ENCODE measurements at regions not wholly inside any gene's neighbourhood (a gene's known extent, or its start where the extent isn't known, plus 50 kb on each side); places are given as distances from the start of the nearest gene placed in this dataset.

- Histone ChIP-seq H3K27me3 (no peaks in the 10 kb centered on the region), H3K27ac (no peak overlapping the region), H3K4me3 (no peak overlapping the region), H3K36me3 (no peaks in the 10 kb centered on the region), H3K9me3 (no peaks in the 10 kb centered on the region), H3K4me1 (no peaks in the 10 kb centered on the region)
- no peak for DNase-seq
- no peak for TF ChIP-seq POLR2A (IDR thresholded peaks at IDR 0.05)
- TF ChIP-seq, protein P1, sequence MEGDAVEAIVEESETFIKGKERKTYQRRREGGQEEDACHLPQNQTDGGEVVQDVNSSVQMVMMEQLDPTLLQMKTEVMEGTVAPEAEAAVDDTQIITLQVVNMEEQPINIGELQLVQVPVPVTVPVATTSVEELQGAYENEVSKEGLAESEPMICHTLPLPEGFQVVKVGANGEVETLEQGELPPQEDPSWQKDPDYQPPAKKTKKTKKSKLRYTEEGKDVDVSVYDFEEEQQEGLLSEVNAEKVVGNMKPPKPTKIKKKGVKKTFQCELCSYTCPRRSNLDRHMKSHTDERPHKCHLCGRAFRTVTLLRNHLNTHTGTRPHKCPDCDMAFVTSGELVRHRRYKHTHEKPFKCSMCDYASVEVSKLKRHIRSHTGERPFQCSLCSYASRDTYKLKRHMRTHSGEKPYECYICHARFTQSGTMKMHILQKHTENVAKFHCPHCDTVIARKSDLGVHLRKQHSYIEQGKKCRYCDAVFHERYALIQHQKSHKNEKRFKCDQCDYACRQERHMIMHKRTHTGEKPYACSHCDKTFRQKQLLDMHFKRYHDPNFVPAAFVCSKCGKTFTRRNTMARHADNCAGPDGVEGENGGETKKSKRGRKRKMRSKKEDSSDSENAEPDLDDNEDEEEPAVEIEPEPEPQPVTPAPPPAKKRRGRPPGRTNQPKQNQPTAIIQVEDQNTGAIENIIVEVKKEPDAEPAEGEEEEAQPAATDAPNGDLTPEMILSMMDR (IDR thresholded peaks at IDR 0.05), result no peak
- intact Hi-C loops (cut with DNase I; ENCODE audit: low total_unique reads), result no loop called here
These were observed 688.6 kb upstream of the SLC10A2 start for GRCh38 chr13:103754783-103755182.

- Histone ChIP-seq H3K36me3 (no peaks in the 10 kb centered on the region), H3K4me1 (no peaks in the 10 kb centered on the region), H3K9me3 (no peaks in the 10 kb centered on the region), H3K4me3 (no peak overlapping the region), H3K27me3 (no peaks in the 10 kb centered on the region), H3K27ac (no peak overlapping the region)
- intact Hi-C loops (cut with DNase I; ENCODE audit: low total_unique reads), result no loop called here
- TF ChIP-seq POLR2A (IDR thresholded peaks at IDR 0.05), result no peak
- TF ChIP-seq, protein P1 (IDR thresholded peaks at IDR 0.05), result no peak
- no peak for DNase-seq
These were observed 668.6 kb upstream of the SLC10A2 start for GRCh38 chr13:103734837-103735236.

DNA sequence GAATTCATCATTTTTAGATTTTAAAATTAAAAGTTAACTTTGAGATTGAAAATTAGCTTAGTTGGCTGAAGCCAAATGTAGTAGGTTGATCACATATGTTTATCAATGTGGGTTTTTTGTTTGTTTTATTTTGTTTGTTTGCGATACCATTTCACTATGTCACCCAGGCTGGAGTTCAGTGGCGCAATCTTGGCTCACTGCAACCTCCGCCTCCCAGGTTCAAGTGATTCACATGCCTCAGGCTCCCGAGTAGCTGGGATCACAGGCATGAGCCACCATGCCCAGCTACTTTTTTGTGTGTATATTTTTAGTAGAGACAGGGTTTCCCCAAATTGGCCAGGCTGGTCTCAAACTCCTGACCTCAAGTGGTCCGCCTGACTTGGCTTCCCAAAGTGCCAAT, 665.7 kb upstream of the SLC10A2 start:
- H3K36me3 ChIP-seq, result no peaks in the 10 kb centered on the region
- no peaks in the 10 kb centered on the region for H3K4me1 ChIP-seq
- H3K27me3 ChIP-seq, result no peaks in the 10 kb centered on the region
- no peak overlapping the region for H3K27ac ChIP-seq
- no peak for DNase-seq
- no peaks in the 10 kb centered on the region for H3K9me3 ChIP-seq
- TF ChIP-seq, protein P1 (IDR thresholded peaks at IDR 0.05), result no peak
- no peak for TF ChIP-seq POLR2A (IDR thresholded peaks at IDR 0.05)
- intact Hi-C loops (cut with DNase I; ENCODE audit: low total_unique reads), result no loop called here
- H3K4me3 ChIP-seq, result no peak overlapping the region

DNA sequence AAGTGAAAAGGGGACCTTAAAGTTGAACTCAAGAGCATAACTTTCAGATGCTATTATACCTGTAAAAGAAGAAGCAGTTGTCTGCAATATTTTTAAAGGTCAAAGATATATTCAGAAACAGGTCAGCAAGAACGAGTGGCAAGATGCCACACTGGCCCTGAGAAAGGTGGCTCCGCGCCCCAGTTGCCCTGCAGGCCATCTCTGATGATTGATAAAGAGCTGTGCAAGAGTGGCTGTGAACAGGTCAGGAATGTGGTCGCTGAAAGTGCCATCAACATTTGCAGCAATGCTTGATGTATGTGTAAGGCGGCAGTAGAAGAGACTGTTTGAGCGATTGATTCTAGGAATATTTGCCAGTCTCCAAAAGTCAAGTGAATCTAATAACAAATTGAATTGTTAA, 664.2 kb upstream of the SLC10A2 start:
- H3K4me1 ChIP-seq, result no peaks in the 10 kb centered on the region
- TF ChIP-seq, protein P1 (IDR thresholded peaks at IDR 0.05), result no peak
- TF ChIP-seq POLR2A (IDR thresholded peaks at IDR 0.05), result no peak
- intact Hi-C loops (cut with DNase I; ENCODE audit: low total_unique reads), result no loop called here
- no peak for DNase-seq
- no peaks in the 10 kb centered on the region for H3K9me3 ChIP-seq
- no peaks in the 10 kb centered on the region for H3K36me3 ChIP-seq
- H3K4me3 ChIP-seq, result no peak overlapping the region
- no peak overlapping the region for H3K27ac ChIP-seq
- no peaks in the 10 kb centered on the region for H3K27me3 ChIP-seq

DNA sequence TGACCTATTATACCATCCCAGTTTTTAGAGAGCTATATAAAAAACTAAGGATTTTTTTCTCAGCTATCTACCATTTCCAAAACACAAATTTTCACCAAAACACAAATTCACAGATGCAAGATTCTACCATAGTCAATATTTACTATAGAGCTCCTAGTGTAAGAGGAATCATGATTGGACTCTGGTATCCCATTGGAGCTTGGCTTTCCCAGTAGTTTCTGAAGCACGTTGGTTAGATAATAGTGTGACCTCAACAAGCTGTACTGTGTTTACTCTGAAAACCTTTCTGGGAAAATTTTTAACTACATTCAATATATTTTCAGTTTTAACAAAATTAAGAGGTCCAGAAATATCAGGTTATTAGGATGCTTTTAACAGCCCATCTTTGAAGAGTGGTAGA, 660.6 kb upstream of the SLC10A2 start:
- intact Hi-C loops (cut with DNase I; ENCODE audit: low total_unique reads), result no loop called here
- no peaks in the 10 kb centered on the region for H3K4me1 ChIP-seq
- H3K27me3 ChIP-seq, result no peaks in the 10 kb centered on the region
- no peak overlapping the region for H3K4me3 ChIP-seq
- DNase-seq, result no peak
- TF ChIP-seq POLR2A (IDR thresholded peaks at IDR 0.05), result no peak
- TF ChIP-seq, protein P1 (IDR thresholded peaks at IDR 0.05), result no peak
- H3K9me3 ChIP-seq, result no peaks in the 10 kb centered on the region
- no peak overlapping the region for H3K27ac ChIP-seq
- no peaks in the 10 kb centered on the region for H3K36me3 ChIP-seq
